Caki2 (cell line): ENCODE measurements at regions not wholly inside any gene's neighbourhood (a gene's known extent, or its start where the extent isn't known, plus 50 kb on each side); places are given as distances from the start of the nearest gene placed in this dataset.

Experiments
- DNase-seq: peaks from one replicate; pipeline ENCODE4 v3.0.0-alpha.2; 2015; ENCODE audit warnings: low read depth
- in situ Hi-C: cut with HindIII; loops from 2 replicates; pipeline ENCODE4 v1.10.0; 2016; ENCODE audit warnings: low sequenced_read_pairs, low pct_unique_long_range_greater_than_20kb, mixed read lengths

DNA sequence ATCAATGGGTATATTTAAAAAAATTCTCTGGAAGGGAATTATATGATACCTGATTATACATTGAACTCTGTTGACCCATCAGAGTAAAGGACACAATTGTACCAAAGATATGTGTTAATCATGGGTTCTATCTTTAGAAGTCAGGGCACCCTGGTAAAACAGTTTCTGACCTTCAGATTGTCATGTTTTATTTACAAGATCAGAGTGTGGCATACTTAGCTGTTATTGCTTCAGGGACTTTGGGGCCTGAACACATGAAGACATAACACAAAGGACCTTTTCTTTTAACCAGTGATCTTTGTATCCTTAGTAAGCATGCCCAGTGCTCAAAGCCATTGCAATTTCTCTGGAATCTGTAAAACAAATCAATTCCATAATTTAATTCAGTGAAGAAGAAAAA is 204.8 kb upstream of the RPS6KA3 start:
- no peak for DNase-seq
- in situ Hi-C loops = no loop called here

- in situ Hi-C loops = no loop called here
- no peak for DNase-seq
Observed at GRCh38 chrX:20463296-20464075, 196.8 kb upstream of the RPS6KA3 start.

DNA sequence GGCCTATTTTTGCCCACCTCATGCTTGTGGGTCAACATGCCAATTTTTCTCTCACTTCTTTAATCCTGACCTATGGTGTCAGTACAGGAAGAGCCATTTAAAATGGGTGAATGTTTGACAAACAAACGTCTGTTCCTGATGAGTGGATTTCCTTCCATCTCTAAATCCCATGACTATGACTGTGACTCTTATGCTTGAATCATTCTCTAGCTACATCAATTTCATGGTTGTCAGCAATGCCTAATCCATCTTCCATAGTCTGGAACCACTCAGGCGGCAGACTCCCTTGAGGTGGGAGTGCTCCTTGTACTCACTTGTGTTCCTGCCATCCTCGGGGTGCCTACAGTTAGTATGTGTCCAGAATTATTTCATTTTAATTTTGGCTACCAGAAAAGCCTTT is 194.9 kb upstream of the RPS6KA3 start:
- DNase-seq = peak; percentile 77
- in situ Hi-C loops = no loop called here

DNA sequence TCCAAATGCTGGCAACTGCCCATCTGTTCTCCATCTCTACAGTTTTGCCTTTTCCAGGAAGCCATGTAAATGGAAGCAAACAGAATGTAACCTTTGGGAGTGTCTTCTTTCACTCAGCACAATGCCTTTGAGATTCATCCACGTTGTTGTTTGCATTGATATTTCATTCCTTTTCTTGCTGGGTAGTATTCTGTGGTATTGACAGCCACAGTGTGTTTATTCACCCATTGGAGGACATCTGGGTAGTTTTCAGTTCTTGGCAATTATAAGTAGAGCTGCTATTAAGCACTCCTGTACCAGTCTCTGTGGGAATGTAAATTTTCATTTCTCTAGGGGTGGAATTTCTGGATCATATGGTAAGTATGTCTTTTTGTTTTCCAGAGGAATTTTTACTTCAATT is 194.3 kb upstream of the RPS6KA3 start:
- in situ Hi-C loops = no loop called here
- no peak for DNase-seq

GRCh38 chrX:20459410-20460350 is 193.0 kb upstream of the RPS6KA3 start:
- in situ Hi-C loops = no loop called here
- no peak for DNase-seq

GRCh38 chrX:20456971-20457370 is 190.3 kb upstream of the RPS6KA3 start:
- no peak for DNase-seq
- in situ Hi-C loops = no loop called here

GRCh38 chrX:20455001-20455400 is 188.3 kb upstream of the RPS6KA3 start:
- DNase-seq = peak; percentile 78
- in situ Hi-C loops = no loop called here

- in situ Hi-C loops = no loop called here
- DNase-seq = peak; percentile 59
Observed at GRCh38 chrX:20454117-20454516, 187.4 kb upstream of the RPS6KA3 start.

- no peak for DNase-seq
- in situ Hi-C loops = no loop called here
Observed at GRCh38 chrX:20452487-20452886, 185.8 kb upstream of the RPS6KA3 start.

DNA sequence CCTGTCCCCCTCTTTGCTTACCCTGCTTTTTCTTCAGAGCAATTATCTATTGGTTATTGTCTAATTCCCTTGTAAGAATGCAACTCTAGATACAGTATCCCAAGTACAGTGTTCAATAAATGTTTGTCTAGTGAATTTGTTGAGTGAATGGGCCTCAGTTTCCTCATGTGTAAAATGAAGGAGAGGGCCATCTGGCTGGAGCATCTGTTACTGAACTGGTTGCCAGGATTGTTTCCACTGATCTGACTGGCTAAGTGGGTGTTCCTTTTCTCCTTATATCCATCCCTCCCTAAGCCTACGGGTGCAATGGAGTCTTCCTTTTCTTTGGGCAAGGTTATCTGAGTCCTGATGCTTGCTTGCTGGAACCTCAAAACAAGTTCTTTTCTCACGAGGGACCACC is 185.2 kb upstream of the RPS6KA3 start:
- DNase-seq = no peak
- in situ Hi-C loops = no loop called here

GRCh38 chrX:20445109-20445508 is 178.4 kb upstream of the RPS6KA3 start:
- in situ Hi-C loops = no loop called here
- DNase-seq = no peak

GRCh38 chrX:20442597-20442996 is 175.9 kb upstream of the RPS6KA3 start:
- peak; percentile 28 for DNase-seq

GRCh38 chrX:20441123-20441522 is 174.4 kb upstream of the RPS6KA3 start:
- DNase-seq = no peak
- in situ Hi-C loops = no loop called here

More at GRCh38 chrX:20442597-20442996, 175.9 kb upstream of the RPS6KA3 start:
- in situ Hi-C loops = no loop called here

DNA sequence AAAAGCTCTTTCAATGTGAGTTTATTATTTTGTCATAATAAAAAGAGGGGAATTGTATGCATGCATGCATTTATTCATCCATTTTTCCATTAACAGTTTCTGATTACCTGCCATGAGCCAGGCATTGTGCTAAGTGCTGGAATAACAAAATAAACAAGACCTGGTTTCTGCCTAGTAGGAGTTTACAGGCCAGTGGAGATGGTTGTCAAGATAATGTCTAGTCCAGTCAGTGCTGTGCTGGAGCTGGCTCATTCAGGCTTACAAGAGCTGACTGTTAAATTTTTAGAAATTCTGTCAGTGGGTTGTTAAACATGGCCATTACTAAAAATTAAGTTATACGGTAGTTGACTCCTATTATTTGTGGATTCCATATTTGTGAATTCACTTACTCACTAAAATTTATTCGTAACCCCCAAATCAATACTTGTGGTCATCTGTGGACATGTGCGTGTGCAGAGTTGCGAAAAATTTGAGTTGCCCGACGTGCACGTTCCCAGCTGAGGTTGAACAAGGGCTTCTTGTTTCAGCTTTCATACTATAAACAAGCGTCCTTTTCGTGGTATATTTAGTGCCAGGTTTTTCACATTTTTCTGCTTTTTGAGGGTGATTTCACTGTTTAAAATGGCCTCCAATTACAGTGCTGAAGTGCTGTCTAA is 172.3 kb upstream of the RPS6KA3 start:
- in situ Hi-C loops = no loop called here
- DNase-seq = no peak

GRCh38 chrX:20437683-20438082 is 171.0 kb upstream of the RPS6KA3 start:
- DNase-seq = no peak
- in situ Hi-C loops = no loop called here

- in situ Hi-C loops = no loop called here
- no peak for DNase-seq
Observed at GRCh38 chrX:20435913-20436312, 169.2 kb upstream of the RPS6KA3 start.

- no peak for DNase-seq
- in situ Hi-C loops = no loop called here
Observed at GRCh38 chrX:20434986-20435385, 168.3 kb upstream of the RPS6KA3 start.

GRCh38 chrX:20433388-20433775 is 166.7 kb upstream of the RPS6KA3 start:
- no peak for DNase-seq

More at GRCh38 chrX:20433388-20433775, 166.7 kb upstream of the RPS6KA3 start:
- in situ Hi-C loops = no loop called here
